IMR-90 (cell line): ENCODE measurements at regions not wholly inside any gene's neighbourhood (a gene's known extent, or its start where the extent isn't known, plus 50 kb on each side); places are given as distances from the start of the nearest gene placed in this dataset.

ENCODE experiments used
- ATAC-seq: fragments of 200-7000 bp; cut with Tn5 transposase; 2 replicates; pipeline ENCODE4 v1.9.1; 2020; ENCODE audit warnings: low read depth, mild to moderate bottlenecking, moderate library complexity
- BruUV-seq: library from RNA; stranded (reverse); fragments of 400-500 nt; replicated peaks from 2 replicates; lab custom pipeline; 2021; lab: Mats Ljungman, UMichigan
- CTCF ChIA-PET: fragments of 300-600 bp; formaldehyde crosslinking; extraction: SDS; loops from one replicate; lab custom pipeline; 2021; ENCODE audit warnings: antibody characterized with exemption; lab: Yijun Ruan, JAX
- POLR2A ChIA-PET: fragments of 300-600 bp; sonication (Branson Sonifier 250); formaldehyde crosslinking; loops from one replicate; lab custom pipeline; 2022; ENCODE audit warnings: antibody characterized with exemption; ENCODE audit not compliant: unreplicated experiment; lab: Charles Lee
- DNase-seq: peaks from one replicate; pipeline ENCODE4 v3.0.0; 2013
- H2AFZ ChIP-seq: replicated peaks from 2 replicates; pipeline ENCODE3; 2013; ENCODE audit warnings: low read length, mild to moderate bottlenecking; ENCODE audit not compliant: poor library complexity
- H2AK5ac ChIP-seq: 2 replicates; pipeline ENCODE4 v1.6.1; 2013; ENCODE audit warnings: low read depth, low read length, inconsistent platforms
- H2AK9ac ChIP-seq: replicated peaks from 2 replicates; pipeline ENCODE3; 2013; ENCODE audit warnings: mild to moderate bottlenecking, low read depth, low read length, moderate library complexity; ENCODE audit not compliant: poor library complexity
- H2BK120ac ChIP-seq: 2 replicates; pipeline ENCODE4 v1.6.1; 2013; ENCODE audit warnings: low read depth, low read length, inconsistent platforms
- H2BK15ac ChIP-seq: 3 replicates; pipeline ENCODE4 v1.6.1; 2013; ENCODE audit warnings: low read depth, low read length, inconsistent platforms
- H2BK20ac ChIP-seq: 2 replicates; pipeline ENCODE4 v1.6.1; 2013; ENCODE audit warnings: low read depth, mild to moderate bottlenecking, inconsistent platforms, low read length, moderate library complexity
- H2BK5ac ChIP-seq: 2 replicates; pipeline ENCODE4 v1.6.1; 2013; ENCODE audit warnings: mild to moderate bottlenecking, low read depth, low read length, inconsistent platforms; ENCODE audit not compliant: poor library complexity, severe bottlenecking
- H3K14ac ChIP-seq: replicated peaks from 2 replicates; pipeline ENCODE4 v1.6.1; 2013; ENCODE audit warnings: low read depth, low read length, inconsistent platforms
- H3K18ac ChIP-seq: 2 replicates; pipeline ENCODE4 v1.6.1; 2013; ENCODE audit warnings: low read depth, low read length, control low read depth
- H3K23ac ChIP-seq: 2 replicates; pipeline ENCODE4 v1.6.1; 2013; ENCODE audit warnings: low read depth, low read length, inconsistent platforms
- H3K27ac ChIP-seq: 2 replicates; pipeline ENCODE4 v1.5.1; 2013; ENCODE audit warnings: mild to moderate bottlenecking, control low read depth, low read length; ENCODE audit not compliant: insufficient read depth
- H3K27me3 ChIP-seq: 2 replicates; pipeline ENCODE4 v1.6.1; 2013; ENCODE audit warnings: low read length; ENCODE audit not compliant: control insufficient read depth, insufficient read depth
- H3K36me3 ChIP-seq: 2 replicates; pipeline ENCODE4 v1.6.1; 2013; ENCODE audit warnings: low read length, mixed read lengths; ENCODE audit not compliant: control insufficient read depth, insufficient read depth
- H3K4ac ChIP-seq: 2 replicates; pipeline ENCODE4 v1.6.1; 2013; ENCODE audit warnings: low read depth, low read length, inconsistent platforms
- H3K4me1 ChIP-seq: 2 replicates; pipeline ENCODE4 v1.6.1; 2013; ENCODE audit warnings: low read length, mixed read lengths; ENCODE audit not compliant: control insufficient read depth, insufficient read depth
- H3K4me2 ChIP-seq: 2 replicates; pipeline ENCODE4 v1.6.1; 2013; ENCODE audit warnings: low read depth, mild to moderate bottlenecking, control low read depth, low read length, moderate library complexity
- H3K4me3 ChIP-seq: 2 replicates; pipeline ENCODE4 v1.5.1; 2013; ENCODE audit warnings: low read depth, mild to moderate bottlenecking, control low read depth, low read length, moderate library complexity; ENCODE audit not compliant: insufficient read depth
- H3K56ac ChIP-seq: 2 replicates; pipeline ENCODE4 v1.6.1; 2013; ENCODE audit warnings: low read length, inconsistent platforms; ENCODE audit not compliant: insufficient read depth; ENCODE audit errors: extremely low read depth
- H3K79me1 ChIP-seq, 2 experiments: 2 replicates each; pipeline ENCODE4 v1.6.1; 2013; ENCODE audit warnings: low read length in 2 of 2, inconsistent platforms in 1 of 2, low read depth in 1 of 2
- H3K9ac ChIP-seq: 2 replicates; pipeline ENCODE4 v1.6.1; 2013; ENCODE audit warnings: low read depth, low read length, control low read depth
- H3K9me1 ChIP-seq: 2 replicates; pipeline ENCODE4 v1.6.1; 2013; ENCODE audit warnings: low read length, inconsistent platforms; ENCODE audit not compliant: insufficient read depth
- H3K9me3 ChIP-seq: 2 replicates; pipeline ENCODE4 v1.6.1; 2013; ENCODE audit warnings: low read length; ENCODE audit not compliant: control insufficient read depth, insufficient read depth
- H4K20me1 ChIP-seq: 2 replicates; pipeline ENCODE4 v1.6.1; 2013; ENCODE audit warnings: low read length, inconsistent platforms; ENCODE audit not compliant: insufficient read depth
- H4K5ac ChIP-seq: 2 replicates; pipeline ENCODE4 v1.6.1; 2013; ENCODE audit warnings: mild to moderate bottlenecking, low read depth, low read length, control low read depth
- H4K8ac ChIP-seq, 2 experiments: 2 replicates each; pipeline ENCODE4 v1.6.1; 2013; ENCODE audit warnings: low read depth in 2 of 2, low read length in 2 of 2, control low read depth in 1 of 2, inconsistent platforms in 1 of 2
- H4K91ac ChIP-seq: 2 replicates; pipeline ENCODE4 v1.6.1; 2013; ENCODE audit warnings: low read depth, low read length, inconsistent platforms; ENCODE audit not compliant: insufficient read depth
- BHLHE40 ChIP-seq: fragments of 150-350 bp; IDR thresholded peaks from 2 replicates; pipeline ENCODE4 v1.6.1; 2016; ENCODE audit warnings: mild to moderate bottlenecking, low read depth, low read length
- CEBPB ChIP-seq: IDR thresholded peaks from 2 replicates; pipeline ENCODE4 v1.6.1; 2012; ENCODE audit warnings: low read depth, low read length, improper control_type of control experiment
- CHD1 ChIP-seq: IDR thresholded peaks from 2 replicates; pipeline ENCODE4 v1.6.1; 2012; ENCODE audit warnings: low read depth, low read length, improper control_type of control experiment
- FOS ChIP-seq: fragments of 150-350 bp; IDR thresholded peaks from 2 replicates; pipeline ENCODE4 v1.6.1; 2016; ENCODE audit warnings: low read depth, low read length
- MAFK ChIP-seq: IDR thresholded peaks from 2 replicates; pipeline ENCODE4 v1.6.1; 2012; ENCODE audit warnings: low read depth, low read length, improper control_type of control experiment
- MAZ ChIP-seq: IDR thresholded peaks from 2 replicates; pipeline ENCODE4 v1.6.1; 2012; ENCODE audit warnings: low read depth, mild to moderate bottlenecking, low read length, improper control_type of control experiment, moderate library complexity, borderline replicate concordance
- MXI1 ChIP-seq: IDR thresholded peaks from 2 replicates; pipeline ENCODE4 v1.6.1; 2012; ENCODE audit warnings: low read depth, mild to moderate bottlenecking, low read length, moderate library complexity, borderline replicate concordance
- NFE2L2 ChIP-seq: fragments of 150-350 bp; IDR thresholded peaks from 2 replicates; pipeline ENCODE4 v1.6.1; 2016; ENCODE audit warnings: low read depth, mild to moderate bottlenecking, low read length
- POLR2A ChIP-seq: IDR thresholded peaks from 2 replicates; pipeline ENCODE4 v1.6.1; 2012; ENCODE audit warnings: mild to moderate bottlenecking, low read depth, low read length
- RAD21 ChIP-seq: IDR thresholded peaks from 2 replicates; pipeline ENCODE4 v1.6.1; 2012; ENCODE audit warnings: low read length, improper control_type of control experiment
- RCOR1 ChIP-seq: IDR thresholded peaks from 2 replicates; pipeline ENCODE4 v1.6.1; 2012; ENCODE audit warnings: mild to moderate bottlenecking, low read length, improper control_type of control experiment; ENCODE audit not compliant: insufficient replicate concordance
- RFX5 ChIP-seq: IDR thresholded peaks from 2 replicates; pipeline ENCODE4 v1.8.0; 2012; ENCODE audit warnings: low read depth, mild to moderate bottlenecking, low read length, moderate library complexity
- SMC3 ChIP-seq: fragments of 150-350 bp; IDR thresholded peaks from 2 replicates; pipeline ENCODE4 v1.6.1; 2016; ENCODE audit warnings: low read depth, mild to moderate bottlenecking, antibody characterized with exemption, low read length, moderate library complexity
- WGBS, 2 experiments: methylation state at CpG; one replicate each; pipeline versions ENCODE4 v1.1.5 to v1.1.7; 2013; ENCODE audit warnings: missing lambda C conversion rate in 2 of 2; ENCODE audit not compliant: insufficient read length in 1 of 2; ENCODE audit errors: extremely low coverage in 2 of 2; 5-methylcytosine and 5-hydroxymethylcytosine counted together
- dilution Hi-C: fragments of 300-500 bp; cut with HindIII; formaldehyde crosslinking; loops from one replicate; pipeline ENCODE4 v1.14.3; 2018; ENCODE audit warnings: low sequenced_read_pairs; ENCODE audit not compliant: unreplicated experiment
- in situ Hi-C: fragments of 300-500 bp; cut with MboI; formaldehyde crosslinking; loops from 3 replicates; pipeline ENCODE4 v1.14.3; 2019; ENCODE audit warnings: low sequenced_read_pairs, inconsistent platforms, mixed read lengths
- intact Hi-C: fragments of 100-400 bp; cut with micrococcal nuclease; formaldehyde crosslinking; loops from 2 replicates; pipeline ENCODE4 v1.10.0; 2022
- TF ChIP-seq, protein P1 (sequence below): fragments of 150-350 bp; IDR thresholded peaks from 2 replicates; pipeline ENCODE4 v1.6.1; 2017; ENCODE audit warnings: mild to moderate bottlenecking, antibody characterized with exemption, low read length, low read depth
- TF ChIP-seq, protein P2 (sequence below): conservative IDR thresholded peaks from 2 replicates; pipeline ENCODE4 v1.5.1; 2012; ENCODE audit warnings: mild to moderate bottlenecking, low read depth, low read length, improper control_type of control experiment
- TF ChIP-seq, protein P3 (sequence below): fragments of 150-350 bp; IDR thresholded peaks from 2 replicates; pipeline ENCODE4 v1.6.1; 2016; ENCODE audit warnings: low read depth, mild to moderate bottlenecking, low read length, moderate library complexity, borderline replicate concordance

DNA sequence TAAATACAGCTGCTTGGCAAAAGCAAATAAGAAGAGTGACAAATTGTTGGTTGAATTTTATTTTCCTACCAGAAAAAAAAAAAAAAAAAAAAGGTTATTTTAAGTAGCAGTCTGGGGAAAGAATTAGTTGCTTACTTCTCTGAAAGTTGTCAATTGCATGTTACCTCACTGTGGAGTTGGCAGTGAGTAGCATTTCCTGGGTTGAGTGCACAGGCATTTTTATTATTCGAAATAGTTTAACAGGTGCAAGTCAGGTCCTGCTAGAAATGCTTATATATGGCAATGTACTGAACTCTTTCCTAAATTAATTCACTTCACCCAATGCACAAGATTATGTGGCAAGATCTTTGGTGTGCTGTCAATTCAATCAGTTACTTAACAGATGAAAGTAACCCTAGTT, 680.6 kb downstream of the EPHA3 start:
- H3K23ac ChIP-seq, result no peak overlapping the region
- in situ Hi-C loops (no loop called here), dilution Hi-C loops (no loop called here), intact Hi-C loops (no loop called here)
- H3K56ac ChIP-seq, result no peak overlapping the region
- no peak for DNase-seq
- H3K27me3 ChIP-seq, result no peaks in the 10 kb centered on the region
- no peak overlapping the region for H4K8ac ChIP-seq
- no peaks in the 10 kb centered on the region for H3K4me1 ChIP-seq
- no peaks in the 10 kb centered on the region for H3K79me1 ChIP-seq
- H3K4me2 ChIP-seq, result no peak overlapping the region
- no peak overlapping the region for H3K4me3 ChIP-seq
- no peak overlapping the region for H3K18ac ChIP-seq
- no peaks in the 10 kb centered on the region for H3K9me1 ChIP-seq
- no TSS peak for BruUV-seq
- H4K91ac ChIP-seq, result no peak overlapping the region
- H2BK20ac ChIP-seq, result no peak overlapping the region
- no peaks in the 10 kb centered on the region for H3K36me3 ChIP-seq
- H3K14ac ChIP-seq, result no peak overlapping the region
- no peak overlapping the region for H2AK5ac ChIP-seq
- no peak overlapping the region for H3K27ac ChIP-seq
- H3K9me3 ChIP-seq, result no peaks in the 10 kb centered on the region
- TF ChIP-seq, protein P1, sequence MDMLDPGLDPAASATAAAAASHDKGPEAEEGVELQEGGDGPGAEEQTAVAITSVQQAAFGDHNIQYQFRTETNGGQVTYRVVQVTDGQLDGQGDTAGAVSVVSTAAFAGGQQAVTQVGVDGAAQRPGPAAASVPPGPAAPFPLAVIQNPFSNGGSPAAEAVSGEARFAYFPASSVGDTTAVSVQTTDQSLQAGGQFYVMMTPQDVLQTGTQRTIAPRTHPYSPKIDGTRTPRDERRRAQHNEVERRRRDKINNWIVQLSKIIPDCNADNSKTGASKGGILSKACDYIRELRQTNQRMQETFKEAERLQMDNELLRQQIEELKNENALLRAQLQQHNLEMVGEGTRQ, result no peak
- TF ChIP-seq RFX5 (no peak), RAD21 (no peak), MAFK (no peak), RCOR1 (no peak), SMC3 (no peak), MXI1 (no peak), MAZ (no peak), POLR2A (no peak), CEBPB (no peak), BHLHE40 (no peak), NFE2L2 (no peak), CHD1 (no peak), FOS (no peak)
- TF ChIP-seq, protein P2, sequence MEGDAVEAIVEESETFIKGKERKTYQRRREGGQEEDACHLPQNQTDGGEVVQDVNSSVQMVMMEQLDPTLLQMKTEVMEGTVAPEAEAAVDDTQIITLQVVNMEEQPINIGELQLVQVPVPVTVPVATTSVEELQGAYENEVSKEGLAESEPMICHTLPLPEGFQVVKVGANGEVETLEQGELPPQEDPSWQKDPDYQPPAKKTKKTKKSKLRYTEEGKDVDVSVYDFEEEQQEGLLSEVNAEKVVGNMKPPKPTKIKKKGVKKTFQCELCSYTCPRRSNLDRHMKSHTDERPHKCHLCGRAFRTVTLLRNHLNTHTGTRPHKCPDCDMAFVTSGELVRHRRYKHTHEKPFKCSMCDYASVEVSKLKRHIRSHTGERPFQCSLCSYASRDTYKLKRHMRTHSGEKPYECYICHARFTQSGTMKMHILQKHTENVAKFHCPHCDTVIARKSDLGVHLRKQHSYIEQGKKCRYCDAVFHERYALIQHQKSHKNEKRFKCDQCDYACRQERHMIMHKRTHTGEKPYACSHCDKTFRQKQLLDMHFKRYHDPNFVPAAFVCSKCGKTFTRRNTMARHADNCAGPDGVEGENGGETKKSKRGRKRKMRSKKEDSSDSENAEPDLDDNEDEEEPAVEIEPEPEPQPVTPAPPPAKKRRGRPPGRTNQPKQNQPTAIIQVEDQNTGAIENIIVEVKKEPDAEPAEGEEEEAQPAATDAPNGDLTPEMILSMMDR, result no peak
- TF ChIP-seq, protein P3, sequence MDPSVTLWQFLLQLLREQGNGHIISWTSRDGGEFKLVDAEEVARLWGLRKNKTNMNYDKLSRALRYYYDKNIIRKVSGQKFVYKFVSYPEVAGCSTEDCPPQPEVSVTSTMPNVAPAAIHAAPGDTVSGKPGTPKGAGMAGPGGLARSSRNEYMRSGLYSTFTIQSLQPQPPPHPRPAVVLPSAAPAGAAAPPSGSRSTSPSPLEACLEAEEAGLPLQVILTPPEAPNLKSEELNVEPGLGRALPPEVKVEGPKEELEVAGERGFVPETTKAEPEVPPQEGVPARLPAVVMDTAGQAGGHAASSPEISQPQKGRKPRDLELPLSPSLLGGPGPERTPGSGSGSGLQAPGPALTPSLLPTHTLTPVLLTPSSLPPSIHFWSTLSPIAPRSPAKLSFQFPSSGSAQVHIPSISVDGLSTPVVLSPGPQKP, result no peak
- POLR2A ChIA-PET, result no interaction called here
- no peaks in the 10 kb centered on the region for H4K20me1 ChIP-seq
- H4K5ac ChIP-seq, result no peak overlapping the region
- no peak overlapping the region for H2BK5ac ChIP-seq
- H2BK15ac ChIP-seq, result no peak overlapping the region
- no peak overlapping the region for H3K9ac ChIP-seq
- no peak overlapping the region for H2BK120ac ChIP-seq
- no CpG with 5 or more reads among the region's 1 CpG for WGBS, 2 experiments
- no peak overlapping the region for H2AFZ ChIP-seq
- CTCF ChIA-PET, result no interaction called here
- no peak overlapping the region for H2AK9ac ChIP-seq
- H3K4ac ChIP-seq, result no peak overlapping the region
- ATAC-seq, result no peak
